IPS DF 6.9 (cell line): ENCODE measurements at regions not wholly inside any gene's neighbourhood (a gene's known extent, or its start where the extent isn't known, plus 50 kb on each side); places are given as distances from the start of the nearest gene placed in this dataset.
"Not testable (repeated sequence)": the region's sequence is repeated elsewhere in the genome, so short reads cannot be mapped to it uniquely, and the experiment has no call there.

Experiments
- DNase-seq: peaks from one replicate; pipeline ENCODE4 v3.0.0-alpha.2; 2013; ENCODE audit warnings: low read depth, low spot score
- H3K27ac ChIP-seq: one replicate; pipeline ENCODE4 v1.5.1; 2013; ENCODE audit warnings: low read length, control low read depth
- H3K27me3 ChIP-seq: 2 replicates; pipeline ENCODE4 v1.6.1; 2013; ENCODE audit warnings: mild to moderate bottlenecking, low read length; ENCODE audit not compliant: control insufficient read depth, insufficient read depth
- H3K36me3 ChIP-seq: 2 replicates; pipeline ENCODE4 v1.6.1; 2013; ENCODE audit warnings: low read length; ENCODE audit not compliant: control insufficient read depth, insufficient read depth
- H3K4me1 ChIP-seq: 2 replicates; pipeline ENCODE4 v1.6.1; 2013; ENCODE audit warnings: low read length; ENCODE audit not compliant: control insufficient read depth, insufficient read depth
- H3K4me3 ChIP-seq: 2 replicates; pipeline ENCODE4 v1.5.1; 2013; ENCODE audit warnings: mild to moderate bottlenecking, low read length
- H3K9me3 ChIP-seq: 2 replicates; pipeline ENCODE4 v1.6.1; 2013; ENCODE audit warnings: low read length, inconsistent platforms; ENCODE audit not compliant: control insufficient read depth, insufficient read depth
- whole genome bisulfite sequencing: extraction: QIAGEN DNeasy Blood & Tissue Kit; methylation state at CpG from one replicate; pipeline ENCODE4 v1.1.7; 2013; ENCODE audit warnings: mixed read lengths, missing lambda C conversion rate; ENCODE audit not compliant: insufficient read length, insufficient coverage; 5-methylcytosine and 5-hydroxymethylcytosine counted together

DNA sequence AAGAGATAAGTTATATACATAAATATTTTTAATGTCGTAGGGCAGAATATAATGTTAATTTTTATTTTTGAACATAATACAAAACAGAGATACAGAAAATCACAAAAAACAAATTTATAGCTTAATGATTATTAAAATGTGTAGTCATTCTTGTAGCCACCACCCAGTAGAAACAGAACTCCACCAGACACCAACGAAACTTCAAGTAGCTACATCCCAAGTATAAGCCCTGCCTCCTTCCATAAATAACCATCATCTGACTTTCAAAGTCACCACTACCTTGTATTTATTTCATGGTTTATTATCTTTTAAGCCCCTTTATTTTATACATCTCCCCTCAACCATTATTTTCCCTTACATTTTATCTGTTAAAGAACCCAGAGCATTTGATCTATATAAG is 111.9 kb upstream of the ZWINT start:
- H3K27ac ChIP-seq, result no peak overlapping the region
- no peaks in the 10 kb centered on the region for H3K9me3 ChIP-seq
- H3K4me3 ChIP-seq, result no peak overlapping the region
- DNase-seq, result no peak
- no peaks in the 10 kb centered on the region for H3K36me3 ChIP-seq
- no peaks in the 10 kb centered on the region for H3K27me3 ChIP-seq
- H3K4me1 ChIP-seq, result no peaks in the 10 kb centered on the region
- no CpG with 5 or more reads among the region's 2 CpGs for WGBS

DNA sequence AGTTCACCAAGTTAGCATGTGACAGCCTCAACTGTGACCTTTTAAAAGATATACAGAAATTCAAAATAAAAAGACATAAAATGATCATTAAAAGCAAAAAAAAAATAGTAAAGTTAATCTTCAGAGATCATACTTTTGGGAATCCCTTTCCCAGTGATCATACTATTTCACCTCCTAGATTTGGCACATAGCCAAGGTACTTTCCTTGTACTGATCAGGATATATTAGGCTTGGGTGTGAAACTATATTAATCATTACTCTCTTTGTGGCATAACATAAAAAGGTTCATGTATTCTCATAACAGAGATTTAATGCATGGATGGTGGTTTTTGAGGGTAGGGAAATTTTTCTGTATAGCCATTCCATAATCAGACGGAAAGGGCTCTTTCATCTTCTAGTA is 109.6 kb upstream of the ZWINT start:
- H3K36me3 ChIP-seq, result no peaks in the 10 kb centered on the region
- no CpG with 5 or more reads among the region's 1 CpG for WGBS
- H3K27ac ChIP-seq, result no peak overlapping the region
- no peaks in the 10 kb centered on the region for H3K27me3 ChIP-seq
- H3K4me3 ChIP-seq, result no peak overlapping the region
- H3K4me1 ChIP-seq, result no peaks in the 10 kb centered on the region
- H3K9me3 ChIP-seq, result no peaks in the 10 kb centered on the region
- no peak for DNase-seq

DNA sequence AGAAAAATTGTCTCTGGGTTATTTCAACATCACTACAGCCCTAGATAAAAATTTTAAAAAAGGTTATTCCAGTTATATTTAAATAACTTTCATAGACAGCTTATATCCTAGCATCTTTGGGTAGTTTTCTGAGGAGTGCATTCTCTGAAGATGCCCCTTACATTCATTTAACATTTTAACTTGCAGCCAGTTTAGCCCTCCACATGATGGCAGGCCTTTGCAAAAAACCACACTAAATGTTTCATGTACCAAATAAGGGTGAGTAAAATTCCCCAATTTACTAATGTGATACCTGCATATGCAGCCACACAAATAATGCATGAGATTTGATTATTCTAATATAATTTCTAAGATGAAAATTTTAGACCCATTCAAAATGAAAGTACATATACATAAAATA is 108.4 kb upstream of the ZWINT start:
- no peak for DNase-seq
- H3K27ac ChIP-seq, result no peak overlapping the region
- H3K9me3 ChIP-seq, result no peaks in the 10 kb centered on the region
- H3K4me3 ChIP-seq, result no peak overlapping the region
- no peaks in the 10 kb centered on the region for H3K36me3 ChIP-seq
- no peaks in the 10 kb centered on the region for H3K4me1 ChIP-seq
- no peaks in the 10 kb centered on the region for H3K27me3 ChIP-seq

DNA sequence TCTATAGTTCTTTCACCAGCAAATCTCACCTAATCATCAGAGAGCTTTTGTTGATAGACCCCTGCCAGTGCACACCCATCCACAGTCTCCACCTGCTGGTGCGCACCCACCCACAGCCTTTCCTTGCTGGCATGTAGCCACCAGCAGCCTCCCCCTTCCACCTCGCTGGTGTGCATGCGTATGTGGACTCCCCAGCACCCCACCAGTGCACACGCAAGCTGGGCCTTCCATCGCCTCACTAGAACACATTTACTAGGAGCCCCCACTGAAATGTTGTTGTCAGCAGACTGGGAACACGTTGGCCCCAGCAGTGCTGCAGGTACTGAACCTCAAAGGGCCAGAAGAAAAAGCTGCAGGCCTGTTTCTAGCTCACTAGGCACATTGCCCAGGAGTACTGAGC is 104.9 kb upstream of the ZWINT start:
- H3K4me1 ChIP-seq, result no peaks in the 10 kb centered on the region
- WGBS, result no CpG with 5 or more reads among the region's 6 CpGs

DNA sequence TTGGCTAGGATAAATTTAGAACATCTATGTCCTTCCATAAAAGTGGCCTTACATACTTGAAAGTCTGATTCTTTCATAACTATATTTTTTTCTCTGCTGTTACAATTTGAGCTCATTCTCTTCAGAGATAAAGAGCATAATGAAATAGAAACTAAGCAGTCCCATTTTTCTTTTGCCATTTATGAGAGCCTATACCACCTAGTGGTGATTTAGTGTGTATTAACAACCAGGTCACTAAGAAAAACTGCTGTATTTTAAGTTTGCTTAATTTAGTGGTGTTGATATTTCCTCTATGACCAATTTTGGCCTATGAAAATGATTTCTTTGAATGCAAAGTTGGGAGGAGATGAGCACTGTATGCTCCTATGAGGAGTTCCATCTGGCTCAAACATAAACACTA is 88.7 kb upstream of the ZWINT start:
- Histone ChIP-seq H3K9me3 (no peaks in the 10 kb centered on the region), H3K27me3 (no peaks in the 10 kb centered on the region), H3K4me3 (no peak overlapping the region), H3K36me3 (no peaks in the 10 kb centered on the region), H3K27ac (no peak overlapping the region), H3K4me1 (no peaks in the 10 kb centered on the region)
- no peak for DNase-seq

More for the DNA sequence above, 104.9 kb upstream of the ZWINT start:
- H3K27ac ChIP-seq, result no peak overlapping the region
- no peak for DNase-seq
- H3K9me3 ChIP-seq, result no peaks in the 10 kb centered on the region
- H3K4me3 ChIP-seq, result no peak overlapping the region
- no peaks in the 10 kb centered on the region for H3K36me3 ChIP-seq
- no peaks in the 10 kb centered on the region for H3K27me3 ChIP-seq

DNA sequence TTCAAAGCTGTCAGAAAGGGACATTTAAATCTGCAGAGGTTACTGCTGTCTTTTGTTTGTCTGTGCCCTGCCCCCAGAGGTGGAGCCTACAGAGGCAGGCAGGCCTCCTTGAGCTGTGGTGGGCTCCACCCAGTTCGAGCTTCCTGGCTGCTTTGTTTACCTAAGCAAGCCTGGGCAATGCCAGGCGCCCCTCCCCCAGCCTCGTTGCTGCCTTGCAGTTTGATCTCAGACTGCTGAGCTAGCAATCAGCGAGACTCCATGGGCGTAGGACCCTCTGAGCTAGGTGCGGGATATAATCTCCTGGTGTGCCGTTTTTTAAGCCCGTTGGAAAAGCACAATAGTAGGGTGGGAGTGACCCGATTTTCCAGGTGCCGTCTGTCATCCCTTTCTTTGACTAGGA is 86.6 kb upstream of the ZWINT start:
- no CpG with 5 or more reads among the region's 10 CpGs for WGBS
- H3K27me3 ChIP-seq, result not testable (repeated sequence)

DNA sequence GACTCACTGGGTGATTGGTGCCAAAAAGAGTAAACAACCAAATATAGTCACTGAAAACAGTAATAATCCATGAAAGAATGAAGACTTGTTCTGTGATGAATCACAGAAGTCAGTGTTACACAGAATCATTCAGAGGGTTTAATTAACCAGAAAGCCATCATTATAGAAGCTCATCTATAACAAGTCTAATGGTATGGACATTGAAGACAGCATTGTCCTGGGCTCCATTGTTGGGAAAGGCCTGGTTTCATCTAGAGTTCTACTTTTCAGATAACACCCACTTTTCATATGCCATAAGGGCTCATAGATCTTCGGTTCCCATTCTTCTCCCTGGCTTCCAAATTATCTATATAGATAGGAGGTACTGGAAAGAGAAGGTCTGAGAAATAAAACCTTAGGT is 80.3 kb upstream of the ZWINT start:
- H3K27me3 ChIP-seq, result not testable (repeated sequence)
- WGBS, result no CpG with 5 or more reads among the region's 1 CpG

More for the DNA sequence above, 86.6 kb upstream of the ZWINT start:
- not testable (repeated sequence) for DNase-seq, H3K4me3 ChIP-seq, H3K36me3 ChIP-seq, H3K4me1 ChIP-seq, H3K9me3 ChIP-seq, H3K27ac ChIP-seq

More for the DNA sequence above, 80.3 kb upstream of the ZWINT start:
- not testable (repeated sequence) for H3K27ac ChIP-seq, H3K4me3 ChIP-seq, H3K4me1 ChIP-seq, H3K9me3 ChIP-seq, H3K36me3 ChIP-seq, DNase-seq
